H1 (cell line): ENCODE measurements at regions not wholly inside any gene's neighbourhood (a gene's known extent, or its start where the extent isn't known, plus 50 kb on each side); places are given as distances from the start of the nearest gene placed in this dataset.

Source experiments
- CTCF ChIA-PET: fragments of 300-600 bp; sonication (Branson Sonifier 250); formaldehyde crosslinking; loops from one replicate; lab custom pipeline; 2021; ENCODE audit not compliant: partially characterized antibody; lab: Charles Lee
- POLR2A ChIA-PET: fragments of 300-600 bp; sonication (Branson Sonifier 250); formaldehyde crosslinking; loops from one replicate; lab custom pipeline; 2021; ENCODE audit warnings: inconsistent platforms; ENCODE audit not compliant: partially characterized antibody; lab: Charles Lee
- DNase-seq, 2 experiments: peaks; one replicate each; pipeline versions ENCODE4 v3.0.0 to v3.0.0-alpha.2; 2010 to 2022; ENCODE audit warnings: low spot score in 2 of 2, low read depth in 1 of 2, mixed read lengths in 1 of 2
- FAIRE-seq: peaks from 2 replicates; lab custom pipeline; 2011; peaks lifted over from hg19 to GRCh38; lab: Jason Lieb, UNC
- H2AFZ ChIP-seq: 2 replicates; pipeline ENCODE4 v1.8.1; 2012; ENCODE audit warnings: low read length, inconsistent platforms
- H2AK5ac ChIP-seq: 2 replicates; pipeline ENCODE4 v1.6.1; 2013; ENCODE audit warnings: low read depth, low read length
- H2BK120ac ChIP-seq: replicated peaks from 2 replicates; pipeline ENCODE3; 2013; ENCODE audit warnings: low read depth, low read length, inconsistent platforms
- H2BK12ac ChIP-seq: 2 replicates; pipeline ENCODE4 v1.6.1; 2013; ENCODE audit warnings: low read depth, low read length
- H2BK15ac ChIP-seq: 2 replicates; pipeline ENCODE4 v1.6.1; 2013; ENCODE audit warnings: low read length
- H2BK20ac ChIP-seq: 2 replicates; pipeline ENCODE4 v1.6.1; 2013; ENCODE audit warnings: low read length
- H2BK5ac ChIP-seq: 2 replicates; pipeline ENCODE4 v1.6.1; 2013; ENCODE audit warnings: low read depth, low read length
- H3K14ac ChIP-seq: 2 replicates; pipeline ENCODE4 v1.6.1; 2013; ENCODE audit warnings: inconsistent platforms; ENCODE audit not compliant: insufficient read length
- H3K18ac ChIP-seq: 2 replicates; pipeline ENCODE4 v1.6.1; 2013; ENCODE audit warnings: low read length; ENCODE audit errors: extremely low read depth
- H3K23ac ChIP-seq: 2 replicates; pipeline ENCODE4 v1.6.1; 2013; ENCODE audit warnings: inconsistent platforms; ENCODE audit not compliant: insufficient read length
- H3K23me2 ChIP-seq: 2 replicates; pipeline ENCODE4 v1.6.1; 2013; ENCODE audit warnings: low read depth, low read length
- H3K27ac ChIP-seq: 2 replicates; pipeline ENCODE4 v1.6.1; 2011; ENCODE audit warnings: low read depth, low read length, inconsistent platforms
- H3K27me3 ChIP-seq, 4 experiments: replicated peaks in 1 of 4; 1 replicate in 1 of 4; 2 replicates in 3 of 4; pipeline versions ENCODE4 v1.6.1 to v1.8.1; 2011 to 2013; ENCODE audit warnings: low read length in 3 of 4, mild to moderate bottlenecking in 3 of 4, inconsistent platforms in 2 of 4, mixed read lengths in 2 of 4, moderate library complexity in 1 of 4; ENCODE audit not compliant: control insufficient read depth in 3 of 4, insufficient read depth in 3 of 4; ENCODE audit errors: extremely low read depth in 1 of 4
- H3K36me3 ChIP-seq, 4 experiments: 2 replicates each; pipeline versions ENCODE4 v1.6.1 to v1.8.1; 2011 to 2013; ENCODE audit warnings: mild to moderate bottlenecking in 4 of 4, low read length in 3 of 4, moderate library complexity in 2 of 4, control low read depth in 1 of 4, inconsistent platforms in 1 of 4; ENCODE audit not compliant: insufficient read depth in 4 of 4, control insufficient read depth in 2 of 4
- H3K4ac ChIP-seq: replicated peaks from 2 replicates; pipeline ENCODE3; 2013; ENCODE audit warnings: low read length, low read depth, mixed read lengths, inconsistent platforms; ENCODE audit not compliant: insufficient read length
- H3K4me1 ChIP-seq, 4 experiments: replicated peaks in 1 of 4; 1 replicate in 1 of 4; 2 replicates in 3 of 4; pipeline versions ENCODE4 v1.6.1 to v1.8.1; 2011 to 2013; ENCODE audit warnings: low read length in 3 of 4, inconsistent platforms in 2 of 4, mixed read lengths in 1 of 4; ENCODE audit not compliant: insufficient read depth in 4 of 4, control insufficient read depth in 3 of 4
- H3K4me2 ChIP-seq, 2 experiments: 2 replicates each; pipeline versions ENCODE4 v1.6.1 to v1.8.1; 2011 to 2013; ENCODE audit warnings: low read depth in 2 of 2, low read length in 2 of 2, control low read depth in 1 of 2, inconsistent platforms in 1 of 2, mild to moderate bottlenecking in 1 of 2; ENCODE audit not compliant: insufficient read depth in 1 of 2
- H3K4me3 ChIP-seq, 4 experiments: fragments of 200-600, 300-600 bp in 1 of 4; sonication (generic), shearing (Covaris generic), sonication (Bioruptor Twin) in 1 of 4; 2 replicates each; pipeline versions ENCODE4 v1.5.1 to v1.8.1; 2011 to 2016; ENCODE audit warnings: low read length in 4 of 4, low read depth in 3 of 4, control low read depth in 2 of 4, inconsistent platforms in 2 of 4, mild to moderate bottlenecking in 2 of 4, mixed read lengths in 1 of 4, moderate library complexity in 1 of 4; ENCODE audit not compliant: insufficient read depth in 2 of 4; ENCODE audit errors: extremely low read depth in 1 of 4
- H3K56ac ChIP-seq: replicated peaks from 2 replicates; pipeline ENCODE3; 2013; ENCODE audit warnings: low read depth, mild to moderate bottlenecking, mixed read lengths, low read length, inconsistent platforms; ENCODE audit not compliant: insufficient read length
- H3K79me1 ChIP-seq: 2 replicates; pipeline ENCODE4 v1.6.1; 2013; ENCODE audit warnings: low read depth, low read length, control low read depth
- H3K79me2 ChIP-seq, 2 experiments: 2 replicates each; pipeline versions ENCODE4 v1.6.1 to v1.8.1; 2012 to 2013; ENCODE audit warnings: low read length in 2 of 2, mild to moderate bottlenecking in 2 of 2, inconsistent platforms in 1 of 2; ENCODE audit not compliant: insufficient read depth in 2 of 2, control insufficient read depth in 1 of 2
- H3K9ac ChIP-seq, 4 experiments: replicated peaks in 1 of 4; 1 replicate in 1 of 4; 2 replicates in 3 of 4; pipeline versions ENCODE4 v1.6.1 to v1.8.1; 2011 to 2013; ENCODE audit warnings: low read depth in 3 of 4, low read length in 3 of 4, control low read depth in 2 of 4, mild to moderate bottlenecking in 2 of 4, moderate library complexity in 2 of 4, inconsistent platforms in 1 of 4; ENCODE audit errors: extremely low read depth in 1 of 4
- H3K9me3 ChIP-seq, 2 experiments: 2 replicates each; pipeline versions ENCODE4 v1.6.1 to v1.8.1; 2012 to 2013; ENCODE audit warnings: mild to moderate bottlenecking in 2 of 2, moderate library complexity in 2 of 2, control low read depth in 1 of 2, inconsistent platforms in 1 of 2, low read depth in 1 of 2, low read length in 1 of 2, mixed read lengths in 1 of 2; ENCODE audit not compliant: insufficient read depth in 2 of 2
- H4K20me1 ChIP-seq, 2 experiments: replicated peaks in 1 of 2; 2 replicates each; pipeline versions ENCODE3 to v1.8.1; 2011 to 2013; ENCODE audit warnings: inconsistent platforms in 2 of 2, low read length in 2 of 2, mild to moderate bottlenecking in 1 of 2; ENCODE audit not compliant: insufficient read depth in 2 of 2, control insufficient read depth in 1 of 2
- H4K5ac ChIP-seq: 2 replicates; pipeline ENCODE4 v1.6.1; 2013; ENCODE audit warnings: low read length, low read depth, mixed read lengths, inconsistent platforms; ENCODE audit not compliant: insufficient read length
- H4K8ac ChIP-seq: 2 replicates; pipeline ENCODE4 v1.8.0; 2013; ENCODE audit warnings: mild to moderate bottlenecking, moderate library complexity, low read length, inconsistent platforms; ENCODE audit not compliant: insufficient read depth; ENCODE audit errors: extremely low read depth
- H4K91ac ChIP-seq: replicated peaks from 2 replicates; pipeline ENCODE3; 2013; ENCODE audit warnings: low read length, mixed read lengths, inconsistent platforms; ENCODE audit not compliant: insufficient read length
- BRCA1 ChIP-seq: IDR thresholded peaks from 2 replicates; pipeline ENCODE4 v1.6.1; 2012; ENCODE audit warnings: low read depth, low read length, improper control_type of control experiment
- CBX5 ChIP-seq: fragments of 300-800, 300-1000 bp; sonication (generic); IDR thresholded peaks from 2 replicates; pipeline ENCODE4 v1.7.1; 2016; ENCODE audit warnings: antibody characterized with exemption, low read length, low read depth
- EP300 ChIP-seq, 2 experiments: IDR thresholded peaks; 1 replicate in 1 of 2; 2 replicates in 1 of 2; pipeline ENCODE4 v1.6.1; 2011 to 2012; ENCODE audit warnings: low read depth in 2 of 2, low read length in 2 of 2, mild to moderate bottlenecking in 2 of 2, borderline replicate concordance in 1 of 2, inconsistent platforms in 1 of 2, moderate library complexity in 1 of 2
- KDM5A ChIP-seq: fragments of 200-600 bp; IDR thresholded peaks from 2 replicates; pipeline ENCODE4 v1.7.1; 2012; ENCODE audit warnings: mild to moderate bottlenecking, low read length, inconsistent platforms, mixed read lengths
- NANOG ChIP-seq: IDR thresholded peaks from 2 replicates; pipeline ENCODE4 v1.6.1; 2011; ENCODE audit warnings: low read length, low read depth, mild to moderate bottlenecking, inconsistent platforms; ENCODE audit not compliant: insufficient read depth, poor library complexity, severe bottlenecking
- PHF8 ChIP-seq: fragments of 200-600 bp; sonication (generic); conservative IDR thresholded peaks from 2 replicates; pipeline ENCODE4 v1.7.1; 2012; ENCODE audit warnings: low read depth, mild to moderate bottlenecking, inconsistent platforms, low read length, moderate library complexity
- POLR2A ChIP-seq, 2 experiments: IDR thresholded peaks; 1 replicate in 1 of 2; 2 replicates in 1 of 2; pipeline ENCODE4 v1.6.1; 2011; ENCODE audit warnings: low read depth in 2 of 2, low read length in 2 of 2, mild to moderate bottlenecking in 2 of 2; ENCODE audit errors: control extremely low read depth in 1 of 2
- RBBP5 ChIP-seq: IDR thresholded peaks from 2 replicates; pipeline ENCODE4 v1.7.1; 2012; ENCODE audit warnings: low read depth, mild to moderate bottlenecking, inconsistent platforms, low read length, moderate library complexity, borderline replicate concordance
- SIN3A ChIP-seq, 2 experiments: IDR thresholded peaks in 1 of 2; conservative IDR thresholded peaks in 1 of 2; 2 replicates each; pipeline ENCODE4 v1.6.1; 2011 to 2012; ENCODE audit warnings: low read length in 2 of 2, improper control_type of control experiment in 1 of 2, low read depth in 1 of 2, mild to moderate bottlenecking in 1 of 2
- SP2 ChIP-seq: IDR thresholded peaks from 2 replicates; pipeline ENCODE4 v1.6.1; 2012; ENCODE audit warnings: mild to moderate bottlenecking, low read length, inconsistent platforms
- SP4 ChIP-seq: IDR thresholded peaks from 2 replicates; pipeline ENCODE4 v1.6.1; 2012; ENCODE audit warnings: low read length, inconsistent platforms
- TAF1 ChIP-seq: IDR thresholded peaks from 2 replicates; pipeline ENCODE4 v1.6.1; 2011; ENCODE audit warnings: mild to moderate bottlenecking, low read depth, low read length
- WGBS, 2 experiments: shearing (Covaris generic) in 1 of 2; methylation state at CpG; one replicate each; pipeline versions ENCODE4 v1.1.6 to v1.1.7; 2013 to 2015; ENCODE audit warnings: low lambda C conversion rate in 2 of 2, mixed read lengths in 2 of 2, inconsistent platforms in 1 of 2, low coverage in 1 of 2, missing lambda C conversion rate in 1 of 2; ENCODE audit not compliant: insufficient replicate concordance in 2 of 2, insufficient coverage in 1 of 2, insufficient read length in 1 of 2; ENCODE audit errors: extremely low coverage in 1 of 2, missing lambda C conversion rate in 1 of 2; 5-methylcytosine and 5-hydroxymethylcytosine counted together
- TF ChIP-seq, protein P1 (sequence below): IDR thresholded peaks from 2 replicates; pipeline ENCODE4 v1.6.1; 2012; ENCODE audit warnings: inconsistent platforms
- TF ChIP-seq, protein P2 (sequence below): IDR thresholded peaks from 2 replicates; pipeline ENCODE4 v1.6.1; 2011; ENCODE audit warnings: low read length, improper control_type of control experiment

DNA sequence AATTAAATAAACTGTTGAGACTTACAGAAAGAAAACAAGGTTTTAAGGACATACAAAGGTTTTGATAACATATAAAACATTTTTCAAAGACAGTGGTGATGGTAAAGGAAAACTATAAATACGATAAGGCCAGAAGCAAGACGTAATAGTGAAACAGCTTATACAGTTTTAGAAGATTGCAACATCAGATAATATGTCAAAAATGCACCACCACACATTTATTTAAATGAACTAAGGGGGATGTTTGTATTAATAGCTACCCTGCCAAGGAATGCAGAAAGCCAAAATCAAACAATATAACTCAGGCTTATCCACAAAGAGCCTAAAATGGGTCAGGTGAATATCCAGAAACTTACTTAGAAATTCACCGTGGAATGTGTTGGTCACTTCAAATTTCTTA is 981.6 kb upstream of the FAT3 start:
- H2AK5ac ChIP-seq, result no peak overlapping the region
- H3K4me3 ChIP-seq, result no peak overlapping the region
- H2BK120ac ChIP-seq, result no peak overlapping the region
- H3K4me2 ChIP-seq, result no peak overlapping the region
- DNase-seq (no peak), FAIRE-seq (no peak)
- H2BK15ac ChIP-seq, result no peak overlapping the region
- POLR2A ChIA-PET, result no interaction called here
- no peak overlapping the region for H4K5ac ChIP-seq
- H2AFZ ChIP-seq, result no peak overlapping the region
- no peak overlapping the region for H2BK20ac ChIP-seq
- WGBS, 2 experiments, result 89% methylated on average over 3 of the region's 3 CpGs; no CpG with 5 or more reads in 1 of the 2 experiments
- H4K8ac ChIP-seq, result no peak overlapping the region
- peaks cover 0 to 2% (median under 1%) of the 10 kb centered on the region in 4 experiments; a peak in 2 of 7 replicates for H3K4me1 ChIP-seq
- H3K9me3 ChIP-seq, result no peaks in the 10 kb centered on the region
- H3K79me1 ChIP-seq, result no peaks in the 10 kb centered on the region
- H3K14ac ChIP-seq, result no peak overlapping the region
- H3K27me3 ChIP-seq, result no peaks in the 10 kb centered on the region
- H3K27ac ChIP-seq, result no peak overlapping the region
- no peak overlapping the region for H3K9ac ChIP-seq
- H3K23me2 ChIP-seq, result no peaks in the 10 kb centered on the region
- H2BK5ac ChIP-seq, result no peak overlapping the region
- H2BK12ac ChIP-seq, result no peak overlapping the region
- no peak overlapping the region for H3K4ac ChIP-seq
- no peak overlapping the region for H3K23ac ChIP-seq
- CTCF ChIA-PET, result no interaction called here
- no peaks in the 10 kb centered on the region for H4K20me1 ChIP-seq
- H3K56ac ChIP-seq, result no peak overlapping the region
- no peak overlapping the region for H4K91ac ChIP-seq
- H3K36me3 ChIP-seq, result no peaks in the 10 kb centered on the region
- no peaks in the 10 kb centered on the region for H3K79me2 ChIP-seq
- no peak overlapping the region for H3K18ac ChIP-seq
- no peak for TF ChIP-seq SIN3A (conservative IDR thresholded peaks at IDR 0.05 in 1 of 2, IDR thresholded peaks at IDR 0.05 in 1 of 2; ENCODE audit: low read depth in 1 of 2, low read length in 2 of 2)
- TF ChIP-seq CBX5, result no peak
- no peak for TF ChIP-seq BRCA1
- TF ChIP-seq NANOG, result no peak
- no peak for TF ChIP-seq EP300 (IDR thresholded peaks at IDR 0.05; ENCODE audit: borderline replicate concordance in 1 of 2, low read depth in 2 of 2, low read length in 2 of 2)
- TF ChIP-seq, protein P1, sequence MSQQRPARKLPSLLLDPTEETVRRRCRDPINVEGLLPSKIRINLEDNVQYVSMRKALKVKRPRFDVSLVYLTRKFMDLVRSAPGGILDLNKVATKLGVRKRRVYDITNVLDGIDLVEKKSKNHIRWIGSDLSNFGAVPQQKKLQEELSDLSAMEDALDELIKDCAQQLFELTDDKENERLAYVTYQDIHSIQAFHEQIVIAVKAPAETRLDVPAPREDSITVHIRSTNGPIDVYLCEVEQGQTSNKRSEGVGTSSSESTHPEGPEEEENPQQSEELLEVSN, result no peak
- TF ChIP-seq POLR2A (IDR thresholded peaks at IDR 0.05; ENCODE audit: control extremely low read depth in 1 of 2, low read depth in 2 of 2, low read length in 2 of 2), result no peak
- TF ChIP-seq, protein P2, sequence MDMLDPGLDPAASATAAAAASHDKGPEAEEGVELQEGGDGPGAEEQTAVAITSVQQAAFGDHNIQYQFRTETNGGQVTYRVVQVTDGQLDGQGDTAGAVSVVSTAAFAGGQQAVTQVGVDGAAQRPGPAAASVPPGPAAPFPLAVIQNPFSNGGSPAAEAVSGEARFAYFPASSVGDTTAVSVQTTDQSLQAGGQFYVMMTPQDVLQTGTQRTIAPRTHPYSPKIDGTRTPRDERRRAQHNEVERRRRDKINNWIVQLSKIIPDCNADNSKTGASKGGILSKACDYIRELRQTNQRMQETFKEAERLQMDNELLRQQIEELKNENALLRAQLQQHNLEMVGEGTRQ, result no peak
- no peak for TF ChIP-seq KDM5A
- no peak for TF ChIP-seq TAF1
- TF ChIP-seq SP4, result no peak
- TF ChIP-seq PHF8, result no peak
- TF ChIP-seq RBBP5, result no peak
- TF ChIP-seq SP2, result no peak
